Adrenal gland (tissue), 5 donors: ENCODE measurements at regions not wholly inside any gene's neighbourhood (a gene's known extent, or its start where the extent isn't known, plus 50 kb on each side); places are given as distances from the start of the nearest gene placed in this dataset.

Experiments
- CTCF ChIP-seq, 6 experiments: fragments of 450-650 bp in 4 of 6; fragments of 200-600 bp in 2 of 6; sonication (generic) in 1 of 6; IDR thresholded peaks; 1 replicate in 5 of 6; 2 replicates in 1 of 6; pipeline versions ENCODE4 v1.5.1 to v1.8.0; 2016 to 2021; ENCODE audit warnings: antibody characterized with exemption in 6 of 6, mild to moderate bottlenecking in 2 of 6, moderate library complexity in 1 of 6
- POLR2A ChIP-seq, 2 donors: fragments of 450-650 bp; IDR thresholded peaks; one replicate each; pipeline ENCODE4 v1.6.1; 2017; ENCODE audit warnings: antibody characterized with exemption in 2 of 2, mild to moderate bottlenecking in 2 of 2, moderate library complexity in 1 of 2
- donor health status: DM: no; HTN: no; CAD: no.

DNA sequence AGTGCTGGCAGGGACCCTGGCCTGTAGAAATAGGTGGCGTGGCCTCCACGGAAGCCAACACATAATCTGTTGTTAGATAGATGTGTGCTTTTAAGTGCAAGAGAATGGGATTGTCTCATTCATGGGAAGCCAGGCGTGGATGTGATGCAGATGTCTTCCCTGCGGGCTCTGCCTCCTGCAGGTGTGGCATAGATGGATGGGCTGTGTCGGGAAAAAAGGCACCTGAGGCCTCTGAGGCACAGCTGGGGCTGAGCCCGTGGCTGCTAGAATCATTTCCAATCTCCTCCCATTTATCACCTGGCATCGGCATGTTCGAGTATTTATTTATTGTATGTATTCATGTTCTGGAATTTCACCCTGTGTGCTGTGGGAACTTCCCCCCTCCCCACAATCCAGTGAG, 353.4 kb upstream of the AJAP1 start:
- TF ChIP-seq CTCF (IDR thresholded peaks at IDR 0.05): no peak
- no peak for TF ChIP-seq POLR2A (IDR thresholded peaks at IDR 0.05)
